ENCODE measurements at regions not wholly inside any gene's neighbourhood (a gene's known extent, or its start where the extent isn't known, plus 50 kb on each side); places are given as distances from the start of the nearest gene placed in this dataset.

DNA sequence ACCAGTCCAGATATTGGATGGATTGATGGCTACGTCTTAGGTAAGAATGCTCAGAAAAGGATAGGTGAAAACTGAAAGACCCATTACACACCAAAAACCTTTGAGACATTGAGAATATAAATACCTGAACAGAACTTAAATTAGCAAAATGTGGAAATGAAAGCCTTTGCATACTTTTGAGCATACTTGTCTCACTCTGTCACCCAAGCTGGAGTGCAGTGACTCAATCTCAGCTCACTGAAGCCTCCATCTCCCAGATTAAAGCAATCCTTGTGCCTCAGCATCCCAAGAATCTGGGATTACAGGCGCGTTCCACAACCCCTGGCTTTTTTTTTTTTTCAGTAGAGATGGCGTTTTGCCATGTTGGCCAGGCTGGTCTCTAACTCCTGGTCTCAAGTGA is 695.3 kb downstream of the DACH1 start:
- H3K4me1 ChIP-seq = no peaks in the 10 kb centered on the region
- no peak for ATAC-seq
- intact Hi-C loops (cut with DNase I) = no loop called here

GRCh38 chr13:71169180-71169579 is 697.8 kb downstream of the DACH1 start:
- TF ChIP-seq, protein P1, sequence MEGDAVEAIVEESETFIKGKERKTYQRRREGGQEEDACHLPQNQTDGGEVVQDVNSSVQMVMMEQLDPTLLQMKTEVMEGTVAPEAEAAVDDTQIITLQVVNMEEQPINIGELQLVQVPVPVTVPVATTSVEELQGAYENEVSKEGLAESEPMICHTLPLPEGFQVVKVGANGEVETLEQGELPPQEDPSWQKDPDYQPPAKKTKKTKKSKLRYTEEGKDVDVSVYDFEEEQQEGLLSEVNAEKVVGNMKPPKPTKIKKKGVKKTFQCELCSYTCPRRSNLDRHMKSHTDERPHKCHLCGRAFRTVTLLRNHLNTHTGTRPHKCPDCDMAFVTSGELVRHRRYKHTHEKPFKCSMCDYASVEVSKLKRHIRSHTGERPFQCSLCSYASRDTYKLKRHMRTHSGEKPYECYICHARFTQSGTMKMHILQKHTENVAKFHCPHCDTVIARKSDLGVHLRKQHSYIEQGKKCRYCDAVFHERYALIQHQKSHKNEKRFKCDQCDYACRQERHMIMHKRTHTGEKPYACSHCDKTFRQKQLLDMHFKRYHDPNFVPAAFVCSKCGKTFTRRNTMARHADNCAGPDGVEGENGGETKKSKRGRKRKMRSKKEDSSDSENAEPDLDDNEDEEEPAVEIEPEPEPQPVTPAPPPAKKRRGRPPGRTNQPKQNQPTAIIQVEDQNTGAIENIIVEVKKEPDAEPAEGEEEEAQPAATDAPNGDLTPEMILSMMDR (IDR thresholded peaks at IDR 0.05) = no peak
- DNase-seq = no peak
- no peak for ATAC-seq
- no peaks in the 10 kb centered on the region for H3K36me3 ChIP-seq
- H3K27ac ChIP-seq = no peak overlapping the region
- intact Hi-C loops (cut with DNase I) = no loop called here
- H3K4me1 ChIP-seq = no peaks in the 10 kb centered on the region
- H3K4me3 ChIP-seq = no peak overlapping the region
- H3K9me3 ChIP-seq = no peaks in the 10 kb centered on the region
- no peaks in the 10 kb centered on the region for H3K27me3 ChIP-seq

More for the DNA sequence above, 695.3 kb downstream of the DACH1 start:
- Histone ChIP-seq H3K9me3 (no peaks in the 10 kb centered on the region), H3K27ac (no peak overlapping the region), H3K4me3 (no peak overlapping the region), H3K27me3 (no peaks in the 10 kb centered on the region), H3K36me3 (no peaks in the 10 kb centered on the region)
- no peak for DNase-seq
- TF ChIP-seq, protein P1 (IDR thresholded peaks at IDR 0.05) = no peak

GRCh38 chr13:71156550-71156949 is 710.5 kb downstream of the DACH1 start:
- H3K36me3 ChIP-seq = no peaks in the 10 kb centered on the region
- TF ChIP-seq, protein P1 (IDR thresholded peaks at IDR 0.05) = no peak
- ATAC-seq (no peak), DNase-seq (no peak)
- intact Hi-C loops (cut with DNase I) = no loop called here
- H3K27me3 ChIP-seq = no peaks in the 10 kb centered on the region
- no peak overlapping the region for H3K4me3 ChIP-seq
- no peaks in the 10 kb centered on the region for H3K4me1 ChIP-seq
- H3K27ac ChIP-seq = no peak overlapping the region
- H3K9me3 ChIP-seq = no peaks in the 10 kb centered on the region

DNA sequence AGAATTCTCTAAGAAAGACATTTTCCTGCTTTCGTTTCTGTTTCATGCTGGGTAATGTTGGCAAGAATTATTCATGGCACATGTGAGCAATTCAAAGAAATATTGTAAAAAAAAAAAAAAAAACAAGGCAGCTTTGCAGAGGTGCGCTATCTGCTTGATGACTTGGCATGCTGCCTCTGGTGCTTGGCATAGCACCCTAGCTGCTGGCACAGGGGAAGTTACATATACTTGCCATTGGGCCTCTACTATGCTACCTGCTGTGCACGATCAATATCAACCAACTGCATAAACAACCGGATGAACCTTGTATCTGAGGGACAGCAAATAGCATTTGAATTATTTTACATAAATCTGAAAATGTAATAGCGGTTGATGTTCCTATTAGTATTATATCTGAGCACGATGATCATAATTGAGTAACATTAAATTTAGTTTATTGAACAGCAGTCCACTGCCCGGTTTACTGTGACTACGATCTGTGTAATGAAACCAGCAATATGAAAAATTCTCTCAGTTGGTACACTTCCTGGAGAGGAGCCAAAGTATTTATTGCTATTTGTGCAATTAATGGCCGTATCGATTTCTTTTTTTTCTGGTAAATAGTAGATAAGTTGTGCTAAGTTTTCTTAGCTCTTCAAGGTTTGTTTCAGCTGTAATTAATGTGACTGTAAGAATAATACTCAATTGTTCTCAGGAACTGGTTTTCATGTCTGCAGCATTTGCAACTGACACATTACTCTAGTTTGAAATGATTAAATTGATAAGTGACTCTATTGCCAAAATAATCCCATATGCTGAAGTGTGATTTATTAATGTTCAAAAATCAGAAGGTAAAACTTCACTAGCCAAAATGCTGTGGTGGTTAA is 717.3 kb downstream of the DACH1 start:
- Histone ChIP-seq H3K4me1 (no peaks in the 10 kb centered on the region), H3K27ac (no peak overlapping the region), H3K27me3 (no peaks in the 10 kb centered on the region), H3K9me3 (no peaks in the 10 kb centered on the region), H3K36me3 (no peaks in the 10 kb centered on the region), H3K4me3 (no peak overlapping the region)
- DNase-seq (no peak), ATAC-seq (no peak)
- intact Hi-C loops (cut with DNase I) = no loop called here
- TF ChIP-seq, protein P1 (IDR thresholded peaks at IDR 0.05) = no peak

DNA sequence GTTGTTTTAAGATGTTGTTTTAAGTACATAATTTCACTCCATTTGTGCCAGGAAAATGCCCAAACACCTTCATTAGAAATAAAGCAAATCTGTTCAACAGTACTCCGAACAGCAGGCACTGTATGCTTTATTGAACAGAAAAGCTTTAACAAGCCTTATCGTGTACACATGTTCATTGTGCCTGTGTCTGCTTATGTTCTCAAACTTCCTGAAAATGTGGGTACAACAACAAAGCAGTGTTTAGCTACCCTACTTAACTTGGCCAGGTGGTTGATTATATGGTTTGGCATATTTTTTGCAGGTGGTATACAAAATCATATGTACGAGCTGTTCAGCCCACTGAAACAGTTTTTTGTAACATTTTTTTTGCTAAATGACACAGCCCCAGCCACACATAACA is 718.0 kb downstream of the DACH1 start:
- Histone ChIP-seq H3K27ac (no peak overlapping the region), H3K9me3 (no peaks in the 10 kb centered on the region), H3K4me1 (no peaks in the 10 kb centered on the region), H3K4me3 (no peak overlapping the region), H3K36me3 (no peaks in the 10 kb centered on the region), H3K27me3 (no peaks in the 10 kb centered on the region)
- DNase-seq (no peak), ATAC-seq (no peak)
- TF ChIP-seq, protein P1 (IDR thresholded peaks at IDR 0.05) = no peak
- intact Hi-C loops (cut with DNase I) = no loop called here

Measured in upper lobe of right lung (tissue), 1 donor.